GM12865 (cell line): ENCODE measurements at regions not wholly inside any gene's neighbourhood (a gene's known extent, or its start where the extent isn't known, plus 50 kb on each side); places are given as distances from the start of the nearest gene placed in this dataset.

Source experiments
- DNase-seq: peaks from one replicate; pipeline ENCODE4 v3.0.0; 2010; ENCODE audit warnings: low read depth
- H3K4me3 ChIP-seq: 2 replicates; pipeline ENCODE4 v1.5.1; 2011; ENCODE audit warnings: mild to moderate bottlenecking, low read depth, low read length, control low read depth
- CTCF ChIP-seq: IDR thresholded peaks from 2 replicates; pipeline ENCODE4 v1.5.1; 2011; ENCODE audit warnings: low read length, control low read depth, low read depth, inconsistent platforms; ENCODE audit not compliant: insufficient read depth; ENCODE audit errors: missing control alignments

GRCh38 chr3:177898185-177898584, 638.1 kb upstream of the KCNMB2 start:
- no peak for DNase-seq
- TF ChIP-seq CTCF: no peak
- no peak overlapping the region for H3K4me3 ChIP-seq

GRCh38 chr3:177899275-177900067, 636.8 kb upstream of the KCNMB2 start:
- DNase-seq: peak; percentile 5
- no peak overlapping the region for H3K4me3 ChIP-seq
- TF ChIP-seq CTCF: peak; percentile 29

- DNase-seq: no peak
- TF ChIP-seq CTCF: no peak
- no peak overlapping the region for H3K4me3 ChIP-seq
Observed at GRCh38 chr3:177902876-177903275, 633.4 kb upstream of the KCNMB2 start.

GRCh38 chr3:177904621-177905020, 631.6 kb upstream of the KCNMB2 start:
- no peak overlapping the region for H3K4me3 ChIP-seq
- DNase-seq: no peak
- no peak for TF ChIP-seq CTCF

- TF ChIP-seq CTCF: no peak
- no peak overlapping the region for H3K4me3 ChIP-seq
- no peak for DNase-seq
Observed at GRCh38 chr3:177905173-177906125, 630.8 kb upstream of the KCNMB2 start.

- no peak for TF ChIP-seq CTCF
- no peak overlapping the region for H3K4me3 ChIP-seq
- DNase-seq: no peak
Observed at GRCh38 chr3:177906126-177906511, 630.1 kb upstream of the KCNMB2 start.
